CD4-positive, alpha-beta T cell treated with Interleukin-4 for 1 hour (primary cell): ENCODE measurements at regions not wholly inside any gene's neighbourhood (a gene's known extent, or its start where the extent isn't known, plus 50 kb on each side); places are given as distances from the start of the nearest gene placed in this dataset.
"Not testable (repeated sequence)": the region's sequence is repeated elsewhere in the genome, so short reads cannot be mapped to it uniquely, and the experiment has no call there.

Source experiments
- DNase-seq, 2 donors: peaks; one replicate each; pipeline ENCODE4 v3.0.0-alpha.2; 2020 to 2022

GRCh38 chr2:17184512-17184911, 333.7 kb downstream of the RAD51AP2 start:
- DNase-seq, result no peak

GRCh38 chr2:17182399-17182798, 335.8 kb downstream of the RAD51AP2 start:
- DNase-seq, result no peak

DNA sequence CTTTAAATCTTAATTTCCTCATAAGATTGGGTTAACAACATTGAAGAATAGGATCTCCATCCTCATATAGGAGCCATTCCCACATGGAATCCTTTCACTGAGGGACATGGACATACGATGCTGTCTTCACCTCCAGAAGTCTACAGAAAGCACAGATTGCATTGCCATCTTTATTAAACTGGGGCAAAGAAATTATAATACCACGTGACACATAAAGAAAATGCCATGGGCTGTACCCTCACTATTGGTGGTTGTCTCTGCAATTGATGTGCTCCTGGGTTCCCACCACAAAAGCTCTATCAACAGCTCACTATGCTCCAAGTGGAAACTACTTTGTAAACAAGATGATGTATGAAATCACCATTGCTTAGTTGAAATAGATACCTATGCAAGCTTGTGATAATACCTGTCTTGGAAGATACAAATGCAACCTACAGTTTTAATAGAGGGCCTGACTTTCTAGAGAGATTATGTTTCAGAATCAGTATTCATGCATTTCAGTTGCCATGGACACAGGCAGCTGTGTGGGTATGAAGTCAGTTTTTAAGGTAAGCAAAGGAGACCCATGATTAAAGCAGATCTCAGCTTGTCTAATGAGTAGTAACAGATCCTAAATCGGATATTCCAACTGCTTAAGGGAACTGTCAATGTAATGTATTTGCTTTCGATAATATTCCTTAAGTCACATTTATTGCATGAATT, 337.0 kb downstream of the RAD51AP2 start:
- DNase-seq, result no peak

GRCh38 chr2:17179145-17179808, 339.0 kb downstream of the RAD51AP2 start:
- no peak for DNase-seq

DNA sequence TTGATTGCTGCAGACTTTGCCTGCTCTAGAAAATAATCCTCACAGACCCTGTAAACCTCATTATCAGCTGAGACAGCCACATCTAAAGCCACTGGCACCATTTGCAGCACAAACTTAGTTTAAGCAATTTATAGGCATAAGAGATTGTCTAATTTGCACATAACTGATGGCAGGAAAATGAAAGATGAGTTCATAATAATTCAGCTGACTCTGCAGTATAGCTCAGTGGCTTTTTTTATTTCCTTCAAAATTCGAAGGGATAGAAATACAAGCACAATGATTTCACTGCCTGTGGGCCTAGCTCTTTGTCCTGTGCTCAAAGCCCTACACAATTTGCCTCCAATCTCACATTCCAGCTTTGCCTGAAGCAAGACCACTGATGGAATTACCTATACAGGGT, 341.2 kb downstream of the RAD51AP2 start:
- no peak for DNase-seq

- DNase-seq, result no peak
Measured at GRCh38 chr2:17171446-17172049, 346.7 kb downstream of the RAD51AP2 start.

DNA sequence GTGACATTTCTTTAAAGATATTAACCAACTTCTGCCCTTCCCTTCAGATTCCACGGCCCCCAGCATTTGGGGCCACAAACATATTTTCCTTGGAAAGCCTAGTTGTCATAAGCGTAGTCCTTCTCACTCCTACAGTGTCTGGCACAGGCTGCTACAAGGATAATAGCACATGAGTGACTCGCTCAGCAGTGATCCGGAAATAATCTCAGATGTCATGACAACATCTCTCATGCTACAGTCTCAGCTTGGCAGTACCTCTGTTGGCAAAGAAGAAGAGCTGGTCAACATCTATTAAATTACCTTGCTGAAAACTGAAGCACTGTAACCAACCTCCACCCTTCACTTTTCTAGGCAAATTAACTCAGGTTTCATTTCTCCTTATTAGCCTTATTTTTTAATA, 351.7 kb downstream of the RAD51AP2 start:
- DNase-seq, result no peak

- DNase-seq, result no peak
Measured at GRCh38 chr2:17164550-17164949, 353.7 kb downstream of the RAD51AP2 start.

- DNase-seq, result no peak
Measured at GRCh38 chr2:17163638-17164037, 354.6 kb downstream of the RAD51AP2 start.

GRCh38 chr2:17162713-17163112, 355.5 kb downstream of the RAD51AP2 start:
- DNase-seq, result no peak

DNA sequence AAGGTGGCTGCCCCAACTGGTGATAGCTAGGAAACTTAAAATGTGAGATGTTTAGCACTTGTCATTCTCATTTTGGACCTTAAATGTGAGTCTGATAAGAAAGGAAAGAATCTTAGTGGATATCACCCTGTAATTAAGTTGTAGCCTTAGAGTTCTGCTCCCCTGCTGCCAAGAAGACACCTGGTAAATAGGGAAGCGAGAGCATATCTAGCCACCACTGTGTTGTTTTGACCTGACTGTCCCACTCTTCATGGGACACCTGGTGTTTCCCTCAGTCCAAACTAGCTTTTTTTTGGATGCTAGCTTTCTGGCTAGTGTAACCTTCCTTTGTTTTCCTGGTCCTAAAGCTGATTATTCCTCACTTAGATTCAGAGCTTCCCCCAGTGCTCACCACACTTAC, 357.6 kb downstream of the RAD51AP2 start:
- DNase-seq, result no peak

DNA sequence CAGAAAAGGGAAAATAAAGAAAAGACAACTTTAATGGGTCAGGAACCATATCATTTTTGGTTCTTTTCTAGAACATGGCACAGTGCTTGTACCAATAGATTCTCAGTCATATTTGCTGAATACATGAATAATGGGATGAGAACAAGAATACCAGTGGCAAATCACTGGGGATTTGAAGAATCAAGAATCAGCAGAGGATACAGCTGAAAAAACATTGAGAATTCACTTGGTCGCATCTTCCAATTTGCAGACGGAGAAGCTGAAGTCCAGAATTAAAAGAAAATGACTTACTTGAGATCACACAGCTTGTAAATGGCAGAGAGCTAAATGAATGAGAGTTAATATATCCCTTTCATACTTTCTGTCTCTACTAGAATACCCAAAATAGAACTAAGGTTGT, 362.2 kb downstream of the RAD51AP2 start:
- no peak for DNase-seq

DNA sequence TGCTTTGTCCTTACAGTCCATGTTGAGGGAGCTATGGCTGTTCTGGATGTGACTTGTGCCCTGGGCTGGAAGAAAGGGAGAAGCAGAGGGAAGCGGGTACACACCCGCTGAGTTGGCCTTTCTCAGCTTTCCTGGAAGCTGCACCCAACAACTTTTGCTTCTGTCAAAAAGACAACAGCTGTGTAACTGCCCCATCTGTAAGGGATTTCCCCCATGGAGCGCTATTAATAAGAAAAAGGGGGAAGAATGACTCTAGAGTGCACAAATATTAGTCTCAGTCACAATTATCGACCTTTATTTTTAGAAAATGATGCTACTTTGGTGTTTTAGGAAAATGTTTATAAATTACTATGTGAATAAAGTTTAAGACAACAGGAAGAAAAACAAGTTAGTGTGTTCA, 368.3 kb downstream of the RAD51AP2 start:
- DNase-seq, result no peak

GRCh38 chr2:17148407-17149145, 369.7 kb downstream of the RAD51AP2 start:
- DNase-seq, result no peak

GRCh38 chr2:17146358-17146757, 371.9 kb downstream of the RAD51AP2 start:
- DNase-seq, result no peak

- no peak for DNase-seq
Measured at GRCh38 chr2:17136877-17137276, 381.4 kb downstream of the RAD51AP2 start.

DNA sequence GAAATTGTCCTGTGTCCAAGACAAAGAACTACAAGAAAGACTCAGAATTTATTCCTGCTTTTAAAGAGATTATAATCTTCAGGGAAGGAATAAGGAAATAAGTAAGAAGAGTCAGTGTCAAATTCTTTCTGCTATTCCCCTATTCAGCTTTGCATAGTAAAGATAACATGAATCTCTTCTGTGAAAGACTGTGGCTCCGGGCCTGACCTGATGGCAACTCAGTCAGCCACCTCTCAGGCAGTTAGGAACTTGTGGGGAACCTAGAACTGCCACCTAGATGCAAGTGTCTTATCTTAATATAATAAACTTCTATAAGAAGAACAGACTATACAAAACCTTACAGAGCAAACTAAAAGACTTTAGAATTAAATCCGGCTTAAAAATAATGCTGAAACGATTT, 382.0 kb downstream of the RAD51AP2 start:
- DNase-seq, result no peak

DNA sequence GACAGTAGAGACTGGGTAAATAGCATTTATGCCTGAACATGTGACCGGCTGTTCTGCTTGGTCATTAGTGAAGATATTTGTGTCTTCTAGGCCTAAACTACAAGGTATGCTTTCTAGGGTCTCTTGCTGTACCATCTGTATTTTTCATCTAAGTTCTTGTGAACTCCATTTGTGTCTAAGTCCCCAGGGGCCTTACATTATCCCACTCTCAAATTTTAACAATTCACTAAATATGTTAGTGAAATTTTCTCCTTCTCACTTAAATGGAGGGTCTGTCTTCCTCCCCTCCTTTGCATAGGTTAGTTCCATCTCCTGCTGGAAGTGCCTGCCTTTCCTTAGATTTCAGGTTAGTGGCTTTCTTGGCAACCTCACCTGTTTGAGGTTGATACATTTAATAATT, 382.6 kb downstream of the RAD51AP2 start:
- DNase-seq, result no peak

DNA sequence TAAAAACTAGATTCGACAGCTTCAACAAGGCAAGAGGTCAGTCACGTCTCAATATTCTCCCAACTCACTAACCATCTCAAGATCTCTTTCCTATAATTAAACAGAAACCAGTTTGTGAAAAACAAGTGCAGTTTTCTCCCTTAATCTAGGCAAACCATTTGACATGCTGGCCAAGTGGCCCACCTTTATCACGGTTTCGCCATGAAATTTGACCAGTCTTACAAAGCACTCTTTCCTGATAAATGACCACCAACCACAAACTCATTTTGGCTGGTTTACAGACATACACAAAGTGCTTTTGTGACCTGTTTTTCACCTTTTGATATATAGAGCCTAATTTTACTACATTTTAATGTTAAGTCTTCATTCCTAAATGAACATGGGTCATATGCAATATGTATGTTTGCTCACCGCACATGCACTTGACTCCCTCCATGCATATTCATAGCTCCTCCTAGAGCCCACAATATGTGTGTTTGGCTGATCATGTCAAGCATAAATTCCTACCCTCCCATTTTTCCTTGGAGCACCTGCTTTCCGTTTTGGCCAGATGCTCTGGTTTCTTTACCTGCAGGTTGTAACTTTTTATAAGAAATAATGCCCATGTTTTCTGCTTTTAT, 385.1 kb downstream of the RAD51AP2 start:
- no peak for DNase-seq

- not testable (repeated sequence) for DNase-seq
Measured at GRCh38 chr2:17130627-17131026, 387.6 kb downstream of the RAD51AP2 start.

- no peak for DNase-seq
Measured at GRCh38 chr2:17125989-17126620, 392.1 kb downstream of the RAD51AP2 start.

DNA sequence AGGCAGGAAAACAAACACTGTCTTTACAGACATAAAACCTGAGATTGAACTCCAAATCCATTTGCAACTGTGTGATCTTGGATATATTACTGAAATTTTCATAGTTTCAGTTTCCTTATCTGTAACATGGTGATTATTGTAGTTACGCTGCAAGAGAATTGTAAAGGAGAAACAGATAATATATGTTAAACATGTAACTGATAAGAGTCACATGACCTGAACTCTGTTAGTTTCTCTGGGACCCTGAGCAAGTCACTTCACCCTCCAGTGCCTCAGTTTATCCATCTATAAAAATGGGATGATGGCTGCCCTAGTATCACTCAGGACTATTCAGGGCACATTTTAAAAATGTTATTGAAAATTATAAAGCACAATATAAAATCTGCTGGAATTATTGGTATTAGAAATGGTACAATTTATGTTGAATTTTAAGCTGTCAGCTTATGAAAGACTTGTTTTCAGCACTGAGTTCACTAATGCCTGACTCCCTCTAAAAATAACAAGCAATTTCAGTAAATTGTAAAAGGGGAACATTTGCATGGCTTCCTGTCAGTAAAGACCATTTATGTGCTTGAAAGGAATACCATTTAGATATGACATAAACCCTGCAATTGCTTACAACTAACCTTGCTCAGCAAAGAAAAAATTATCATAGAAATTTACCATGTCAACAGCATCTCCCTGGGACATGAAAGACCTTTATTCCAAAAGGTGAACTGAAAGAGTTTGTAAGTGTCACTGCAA, 393.5 kb downstream of the RAD51AP2 start:
- DNase-seq, result no peak
